A549 (cell line): ENCODE measurements at regions not wholly inside any gene's neighbourhood (a gene's known extent, or its start where the extent isn't known, plus 50 kb on each side); places are given as distances from the start of the nearest gene placed in this dataset.

Experiments
- ATAC-seq, 2 experiments: fragments of 200-7000 bp in 1 of 2; fragments of >200 bp in 1 of 2; cut with Nextera tagmentation in 1 of 2; cut with Tn5 transposase in 1 of 2; 3 replicates each; pipeline versions ENCODE4 v1.8.0 to v1.9.1; 2018 to 2020; ENCODE audit warnings: mild to moderate bottlenecking in 1 of 2, moderate library complexity in 1 of 2
- CTCF ChIA-PET: fragments of 300-600 bp; sonication (Branson Sonifier 250); formaldehyde crosslinking; extraction: SDS; loops from one replicate; lab custom pipeline; 2021; ENCODE audit warnings: antibody characterized with exemption, inconsistent platforms; lab: Yijun Ruan, JAX
- POLR2A ChIA-PET: fragments of 350-600 bp; formaldehyde crosslinking; extraction: SDS; loops from one replicate; lab custom pipeline; 2021; ENCODE audit warnings: antibody characterized with exemption, inconsistent platforms; lab: Yijun Ruan, JAX
- DNase-seq, 2 experiments: peaks; one replicate each; pipeline versions ENCODE4 v3.0.0 to v3.0.0-alpha.2; 2011 to 2016; ENCODE audit warnings: low read depth in 1 of 2, low spot score in 1 of 2
- FAIRE-seq: peaks from 2 replicates; lab custom pipeline; 2011; peaks lifted over from hg19 to GRCh38; lab: Jason Lieb, UNC
- H3K27ac ChIP-seq, 2 experiments: fragments of >200 bp; sonication (Bioruptor Twin); formaldehyde crosslinking; 3 replicates each; pipeline ENCODE4 v1.5.1; 2016 to 2017
- H3K4me1 ChIP-seq: fragments of >200 bp; sonication (Bioruptor Twin); formaldehyde crosslinking; 3 replicates; pipeline ENCODE4 v1.6.1; 2016
- H3K4me2 ChIP-seq: fragments of >200 bp; sonication (Bioruptor Twin); formaldehyde crosslinking; 3 replicates; pipeline ENCODE4 v1.6.1; 2016
- H3K4me3 ChIP-seq: fragments of >200 bp; sonication (Bioruptor Twin); formaldehyde crosslinking; 3 replicates; pipeline ENCODE4 v1.5.1; 2016
- H3K9me3 ChIP-seq: fragments of >200 bp; sonication (Bioruptor Twin); formaldehyde crosslinking; 3 replicates; pipeline ENCODE4 v1.6.1; 2016
- CBX8 ChIP-seq: fragments of 200-600 bp; sonication (generic); IDR thresholded peaks from 2 replicates; pipeline ENCODE4 v1.6.1; 2016
- CHD4 ChIP-seq: fragments of 200-600 bp; sonication (generic); IDR thresholded peaks from 2 replicates; pipeline ENCODE4 v1.6.1; 2016; ENCODE audit warnings: antibody characterized with exemption, mild to moderate bottlenecking, borderline replicate concordance
- EHMT2 ChIP-seq: fragments of 200-600 bp; sonication (generic); IDR thresholded peaks from 2 replicates; pipeline ENCODE4 v1.6.1; 2016; ENCODE audit warnings: antibody characterized with exemption, low read depth, mild to moderate bottlenecking, moderate library complexity
- EP300 ChIP-seq, 2 experiments: fragments of >200 bp; sonication (Bioruptor Twin); formaldehyde crosslinking; IDR thresholded peaks; 2 replicates in 1 of 2; 3 replicates in 1 of 2; pipeline ENCODE4 v1.6.1; 2016 to 2017
- FOSL2 ChIP-seq, 2 experiments: fragments of 450-650 bp in 1 of 2; fragments of >200 bp in 1 of 2; sonication (Bioruptor Twin) in 1 of 2; formaldehyde crosslinking; IDR thresholded peaks; 2 replicates each; pipeline versions ENCODE4 v1.5.0 to v1.6.1; 2016 to 2020; ENCODE audit warnings: mild to moderate bottlenecking in 1 of 2, moderate library complexity in 1 of 2
- FOXS1 ChIP-seq: fragments of 250-450 bp; sonication (Bioruptor Pico); IDR thresholded peaks from 2 replicates; pipeline ENCODE4 v1.5.0; 2020; ENCODE audit warnings: mild to moderate bottlenecking, moderate library complexity
- HEYL ChIP-seq: fragments of 250-450 bp; sonication (Bioruptor Pico); IDR thresholded peaks from 2 replicates; pipeline ENCODE4 v1.8.0; 2021; ENCODE audit warnings: mild to moderate bottlenecking, moderate library complexity
- HOXA7 ChIP-seq: fragments of 250-450 bp; sonication (Bioruptor Pico); IDR thresholded peaks from 2 replicates; pipeline ENCODE4 v1.5.0; 2020; ENCODE audit warnings: mild to moderate bottlenecking, moderate library complexity
- HOXB5 ChIP-seq: fragments of 250-450 bp; sonication (Bioruptor Pico); IDR thresholded peaks from 2 replicates; pipeline ENCODE4 v1.5.0; 2020; ENCODE audit warnings: mild to moderate bottlenecking, moderate library complexity
- JUNB ChIP-seq: fragments of >200 bp; sonication (Bioruptor Twin); formaldehyde crosslinking; IDR thresholded peaks from 2 replicates; pipeline ENCODE4 v1.6.1; 2016
- KDM1A ChIP-seq: fragments of 200-600 bp; sonication (generic); IDR thresholded peaks from 2 replicates; pipeline ENCODE4 v1.6.1; 2016; ENCODE audit warnings: low read depth, mild to moderate bottlenecking
- KDM5A ChIP-seq: fragments of 200-600 bp; sonication (generic); IDR thresholded peaks from 2 replicates; pipeline ENCODE4 v1.6.1; 2016; ENCODE audit warnings: antibody characterized with exemption, mild to moderate bottlenecking
- MAFK ChIP-seq: fragments of 450-650 bp; IDR thresholded peaks from 2 replicates; pipeline ENCODE4 v1.6.1; 2014; ENCODE audit not compliant: partially characterized antibody
- MAZ ChIP-seq: fragments of 150-350 bp; IDR thresholded peaks from 2 replicates; pipeline ENCODE4 v1.6.1; 2014; ENCODE audit warnings: antibody characterized with exemption, low read depth, low read length, borderline replicate concordance
- MYC ChIP-seq: IDR thresholded peaks from 2 replicates; pipeline ENCODE4 v1.6.1; 2012; ENCODE audit warnings: mild to moderate bottlenecking, inconsistent platforms, low read length, improper control_type of control experiment, borderline replicate concordance
- NFE2L2 ChIP-seq: fragments of 150-350 bp; conservative IDR thresholded peaks from 2 replicates; pipeline ENCODE4 v1.6.1; 2014; ENCODE audit warnings: low read length
- NR3C1 ChIP-seq: fragments of >200 bp; sonication (Bioruptor Twin); formaldehyde crosslinking; IDR thresholded peaks from 3 replicates; pipeline ENCODE4 v1.6.1; 2017
- PHF8 ChIP-seq: fragments of 200-600 bp; sonication (generic); IDR thresholded peaks from 2 replicates; pipeline ENCODE4 v1.6.1; 2016; ENCODE audit warnings: low read depth, mild to moderate bottlenecking, antibody characterized with exemption, moderate library complexity, borderline replicate concordance
- POLR2A ChIP-seq: IDR thresholded peaks from 2 replicates; pipeline ENCODE4 v1.6.1; 2012; ENCODE audit warnings: mild to moderate bottlenecking, low read length
- POLR2AphosphoS2 ChIP-seq: conservative IDR thresholded peaks from 2 replicates; pipeline ENCODE4 v1.6.1; 2012; ENCODE audit warnings: low read length, improper control_type of control experiment, inconsistent platforms
- RAD21 ChIP-seq, 2 experiments: fragments of >200 bp in 1 of 2; sonication (Bioruptor Twin) in 1 of 2; formaldehyde crosslinking in 1 of 2; IDR thresholded peaks in 1 of 2; conservative IDR thresholded peaks in 1 of 2; 2 replicates in 1 of 2; 3 replicates in 1 of 2; pipeline ENCODE4 v1.6.1; 2012 to 2018; ENCODE audit warnings: inconsistent platforms in 1 of 2
- RARB ChIP-seq: fragments of 250-450 bp; sonication (Bioruptor Pico); IDR thresholded peaks from 2 replicates; pipeline ENCODE4 v1.8.0; 2021; ENCODE audit warnings: mild to moderate bottlenecking, moderate library complexity
- SREBF2 ChIP-seq: fragments of 450-650 bp; IDR thresholded peaks from 2 replicates; pipeline ENCODE4 v1.6.1; 2014; ENCODE audit warnings: mild to moderate bottlenecking, moderate library complexity
- TP53 ChIP-seq: fragments of 250-450 bp; sonication (Bioruptor Pico); IDR thresholded peaks from 2 replicates; pipeline ENCODE4 v1.5.0; 2021; ENCODE audit warnings: mild to moderate bottlenecking, moderate library complexity
- ZFP36 ChIP-seq: fragments of 450-650 bp; IDR thresholded peaks from 2 replicates; pipeline ENCODE4 v1.6.1; 2014; ENCODE audit warnings: borderline replicate concordance; ENCODE audit not compliant: partially characterized antibody
- ZNF302 ChIP-seq: fragments of 250-450 bp; sonication (Bioruptor Pico); IDR thresholded peaks from 2 replicates; pipeline ENCODE4 v1.9.0; 2021; ENCODE audit warnings: inconsistent platforms, mild to moderate bottlenecking, moderate library complexity
- WGBS: methylation state at CpG from one replicate; pipeline ENCODE4 v1.1.6; 2017; ENCODE audit errors: missing lambda C conversion rate; 5-methylcytosine and 5-hydroxymethylcytosine counted together
- TF ChIP-seq, protein P1 (sequence below): IDR thresholded peaks from 2 replicates; pipeline ENCODE4 v1.6.1; 2012; ENCODE audit warnings: low read depth, borderline replicate concordance
- TF ChIP-seq, protein P2 (sequence below): IDR thresholded peaks from 2 replicates; pipeline ENCODE4 v1.6.1; 2012
- TF ChIP-seq, protein P3 (sequence below): fragments of 450-650 bp; IDR thresholded peaks from 2 replicates; pipeline ENCODE4 v1.6.1; 2014; ENCODE audit warnings: antibody characterized with exemption
- TF ChIP-seq, protein P4 (sequence below): fragments of 250-450 bp; sonication (Bioruptor Pico); IDR thresholded peaks from 2 replicates; pipeline ENCODE4 v1.5.0; 2020; ENCODE audit warnings: low read depth, mild to moderate bottlenecking, moderate library complexity
- TF ChIP-seq, protein P5 (sequence below): IDR thresholded peaks from 2 replicates; pipeline ENCODE4 v1.6.1; 2012

DNA sequence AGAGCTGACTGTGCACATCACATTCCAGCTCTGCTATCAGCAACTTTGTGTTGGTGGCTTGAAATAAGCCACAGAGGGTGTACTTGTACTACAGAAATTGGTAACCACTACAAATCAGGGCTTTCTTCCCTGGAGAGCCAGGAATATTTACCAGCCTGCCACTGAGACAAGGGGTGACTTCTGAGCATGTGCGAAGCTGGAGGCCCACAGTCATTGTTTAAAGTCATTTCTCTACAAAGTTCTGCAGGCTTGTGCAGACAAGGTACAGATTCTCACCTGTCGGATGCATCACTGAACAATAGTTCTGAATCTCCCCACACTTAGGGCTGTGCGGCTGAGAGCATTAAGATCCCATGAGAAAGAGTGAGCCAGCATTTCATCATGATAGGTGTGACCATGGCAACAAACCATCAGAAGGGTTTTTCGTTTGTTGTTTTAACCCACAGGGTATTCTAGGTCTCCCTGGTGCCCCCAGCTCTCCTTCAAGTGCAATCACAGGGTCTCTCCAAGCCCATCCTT, 292.8 kb downstream of the CDC5L start:
- WGBS, result 66% methylated on average over 3 of the region's 4 CpGs
- Histone ChIP-seq H3K9me3 (no peaks in the 10 kb centered on the region), H3K4me3 (no peak overlapping the region), H3K27ac (no peak overlapping the region), H3K4me1 (no peaks in the 10 kb centered on the region), H3K4me2 (no peak overlapping the region)
- ChIA-PET POLR2A (no interaction called here), CTCF (no interaction called here)
- ATAC-seq (no peak), FAIRE-seq (no peak), DNase-seq (no peak)
- TF ChIP-seq RARB (CRISPR knock-in tag), result no peak
- no peak for TF ChIP-seq HOXA7 (CRISPR knock-in tag)
- no peak for TF ChIP-seq MYC
- no peak for TF ChIP-seq CBX8
- no peak for TF ChIP-seq POLR2A
- TF ChIP-seq FOSL2 (IDR thresholded peaks at IDR 0.05), result no peak
- no peak for TF ChIP-seq FOSL2 (CRISPR knock-in tag; IDR thresholded peaks at IDR 0.05)
- TF ChIP-seq, protein P1, sequence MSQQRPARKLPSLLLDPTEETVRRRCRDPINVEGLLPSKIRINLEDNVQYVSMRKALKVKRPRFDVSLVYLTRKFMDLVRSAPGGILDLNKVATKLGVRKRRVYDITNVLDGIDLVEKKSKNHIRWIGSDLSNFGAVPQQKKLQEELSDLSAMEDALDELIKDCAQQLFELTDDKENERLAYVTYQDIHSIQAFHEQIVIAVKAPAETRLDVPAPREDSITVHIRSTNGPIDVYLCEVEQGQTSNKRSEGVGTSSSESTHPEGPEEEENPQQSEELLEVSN, result no peak
- TF ChIP-seq POLR2AphosphoS2, result no peak
- no peak for TF ChIP-seq ZNF302 (CRISPR knock-in tag)
- no peak for TF ChIP-seq NFE2L2
- TF ChIP-seq MAFK, result no peak
- TF ChIP-seq HEYL (CRISPR knock-in tag), result no peak
- no peak for TF ChIP-seq ZFP36
- no peak for TF ChIP-seq JUNB
- TF ChIP-seq MAZ, result no peak
- TF ChIP-seq TP53 (CRISPR knock-in tag), result no peak
- TF ChIP-seq KDM1A, result no peak
- TF ChIP-seq NR3C1, result no peak
- TF ChIP-seq, protein P2, sequence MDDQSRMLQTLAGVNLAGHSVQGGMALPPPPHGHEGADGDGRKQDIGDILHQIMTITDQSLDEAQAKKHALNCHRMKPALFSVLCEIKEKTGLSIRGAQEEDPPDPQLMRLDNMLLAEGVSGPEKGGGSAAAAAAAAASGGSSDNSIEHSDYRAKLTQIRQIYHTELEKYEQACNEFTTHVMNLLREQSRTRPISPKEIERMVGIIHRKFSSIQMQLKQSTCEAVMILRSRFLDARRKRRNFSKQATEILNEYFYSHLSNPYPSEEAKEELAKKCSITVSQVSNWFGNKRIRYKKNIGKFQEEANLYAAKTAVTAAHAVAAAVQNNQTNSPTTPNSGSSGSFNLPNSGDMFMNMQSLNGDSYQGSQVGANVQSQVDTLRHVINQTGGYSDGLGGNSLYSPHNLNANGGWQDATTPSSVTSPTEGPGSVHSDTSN, result no peak
- TF ChIP-seq, all 56 proteins: peak for 0

DNA sequence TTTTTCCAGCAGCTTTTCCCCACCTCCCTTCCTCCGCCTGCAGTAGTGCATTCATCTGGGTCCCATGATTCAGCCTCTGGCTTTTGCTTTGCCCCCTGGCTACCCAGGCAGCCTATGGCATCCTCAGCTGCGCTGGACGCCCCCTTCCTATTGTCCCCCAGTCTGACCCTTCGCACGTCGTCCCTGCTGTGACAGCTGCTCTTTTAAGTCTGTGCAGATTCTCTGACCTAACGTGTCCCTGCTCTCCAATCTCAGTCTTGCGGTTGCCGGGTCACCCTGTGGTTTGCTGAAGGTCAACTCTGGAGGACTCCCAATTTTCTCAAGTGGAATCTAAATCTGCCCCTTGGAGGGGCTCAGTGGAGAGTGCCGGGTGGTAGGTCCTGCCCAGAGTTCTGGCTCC, 294.3 kb downstream of the CDC5L start:
- H3K4me3 ChIP-seq, result no peak overlapping the region
- no peaks in the 10 kb centered on the region for H3K4me1 ChIP-seq
- no peaks in the 10 kb centered on the region for H3K9me3 ChIP-seq
- POLR2A ChIA-PET, result no interaction called here
- TF ChIP-seq EP300 (IDR thresholded peaks at IDR 0.05), result no peak
- TF ChIP-seq, all 56 proteins: peak for 0
- 37% methylated on average over 8 of the region's 10 CpGs for WGBS
- H3K4me2 ChIP-seq, result no peak overlapping the region
- ATAC-seq (no peak), DNase-seq (no peak), FAIRE-seq (no peak)
- CTCF ChIA-PET, result interaction anchor here (1.1 to 1.2 kb wide), 2 partner anchors 19 to 26 kb away, joined by 3 to 4 read pairs; no protein-coding TSS in a partner anchor
- no peak overlapping the region for H3K27ac ChIP-seq

DNA sequence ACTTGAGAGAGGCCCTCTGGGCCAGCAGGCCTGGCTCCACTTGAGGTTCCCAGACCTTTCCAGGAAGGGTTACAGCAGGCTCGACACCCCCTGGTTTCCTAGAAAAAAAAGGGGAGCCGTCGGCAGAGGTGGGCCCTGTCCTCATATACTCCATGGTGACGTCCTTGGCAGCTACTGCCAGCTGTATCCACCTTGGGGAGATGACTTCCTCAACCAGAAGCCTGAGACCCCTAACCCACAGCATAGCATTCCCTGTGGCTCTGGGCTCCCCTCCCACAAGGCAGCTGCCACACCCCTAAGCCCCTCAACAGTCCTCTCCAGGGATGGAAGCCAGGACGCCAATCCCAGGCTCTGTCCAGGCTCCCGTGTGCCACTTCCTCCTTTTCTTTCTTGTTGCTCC, 294.8 kb downstream of the CDC5L start:
- TF ChIP-seq SREBF2, result no peak
- TF ChIP-seq RAD21 (conservative IDR thresholded peaks at IDR 0.05 in 1 of 2, IDR thresholded peaks at IDR 0.05 in 1 of 2), result no peak
- TF ChIP-seq ZFP36, result no peak
- TF ChIP-seq TP53 (CRISPR knock-in tag), result no peak
- TF ChIP-seq, protein P1, result no peak
- no peak for TF ChIP-seq PHF8
- TF ChIP-seq EHMT2, result no peak
- TF ChIP-seq FOXS1 (CRISPR knock-in tag), result no peak
- TF ChIP-seq, protein P3, sequence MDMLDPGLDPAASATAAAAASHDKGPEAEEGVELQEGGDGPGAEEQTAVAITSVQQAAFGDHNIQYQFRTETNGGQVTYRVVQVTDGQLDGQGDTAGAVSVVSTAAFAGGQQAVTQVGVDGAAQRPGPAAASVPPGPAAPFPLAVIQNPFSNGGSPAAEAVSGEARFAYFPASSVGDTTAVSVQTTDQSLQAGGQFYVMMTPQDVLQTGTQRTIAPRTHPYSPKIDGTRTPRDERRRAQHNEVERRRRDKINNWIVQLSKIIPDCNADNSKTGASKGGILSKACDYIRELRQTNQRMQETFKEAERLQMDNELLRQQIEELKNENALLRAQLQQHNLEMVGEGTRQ, result no peak
- no peak for TF ChIP-seq POLR2AphosphoS2
- no peak for TF ChIP-seq KDM1A
- TF ChIP-seq MAFK, result no peak
- no peak for TF ChIP-seq CHD4
- no peak for TF ChIP-seq KDM5A
- TF ChIP-seq, protein P4, sequence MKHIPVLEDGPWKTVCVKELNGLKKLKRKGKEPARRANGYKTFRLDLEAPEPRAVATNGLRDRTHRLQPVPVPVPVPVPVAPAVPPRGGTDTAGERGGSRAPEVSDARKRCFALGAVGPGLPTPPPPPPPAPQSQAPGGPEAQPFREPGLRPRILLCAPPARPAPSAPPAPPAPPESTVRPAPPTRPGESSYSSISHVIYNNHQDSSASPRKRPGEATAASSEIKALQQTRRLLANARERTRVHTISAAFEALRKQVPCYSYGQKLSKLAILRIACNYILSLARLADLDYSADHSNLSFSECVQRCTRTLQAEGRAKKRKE (CRISPR knock-in tag), result no peak
- no peak for TF ChIP-seq HOXB5 (CRISPR knock-in tag)
- TF ChIP-seq, protein P5, sequence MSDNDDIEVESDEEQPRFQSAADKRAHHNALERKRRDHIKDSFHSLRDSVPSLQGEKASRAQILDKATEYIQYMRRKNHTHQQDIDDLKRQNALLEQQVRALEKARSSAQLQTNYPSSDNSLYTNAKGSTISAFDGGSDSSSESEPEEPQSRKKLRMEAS, result no peak
- no peak for TF ChIP-seq FOSL2 (IDR thresholded peaks at IDR 0.05)
- TF ChIP-seq FOSL2 (CRISPR knock-in tag; IDR thresholded peaks at IDR 0.05), result no peak
- Histone ChIP-seq H3K4me1 (no peaks in the 10 kb centered on the region), H3K27ac (no peak overlapping the region), H3K4me3 (no peak overlapping the region), H3K4me2 (no peak overlapping the region), H3K9me3 (no peaks in the 10 kb centered on the region)
- POLR2A ChIA-PET, result no interaction called here
- CTCF ChIA-PET, result interaction anchor here (1.1 to 1.2 kb wide), 2 partner anchors 20 to 26 kb away, joined by 3 to 4 read pairs; no protein-coding TSS in a partner anchor
- no peak for DNase-seq
- ATAC-seq, result no peak
- no peak for FAIRE-seq
- WGBS, result 19% methylated on average over 3 of the region's 6 CpGs
